HCT116 (cell line): ENCODE measurements at regions not wholly inside any gene's neighbourhood (a gene's known extent, or its start where the extent isn't known, plus 50 kb on each side); places are given as distances from the start of the nearest gene placed in this dataset.

ENCODE experiments used
- ATAC-seq: fragments of 200-7000 bp; cut with Tn5 transposase; 2 replicates; pipeline ENCODE4 v1.9.1; 2020; ENCODE audit warnings: mild to moderate bottlenecking, moderate library complexity
- BruUV-seq: library from RNA; stranded (reverse); fragments of 400-500 nt; replicated peaks from 2 replicates; lab custom pipeline; 2021; lab: Mats Ljungman, UMichigan
- CTCF ChIA-PET: fragments of 300-600 bp; sonication (Branson Sonifier 250); formaldehyde crosslinking; loops from one replicate; lab custom pipeline; 2021; ENCODE audit warnings: antibody characterized with exemption; lab: Charles Lee
- POLR2A ChIA-PET: fragments of 300-600, 350-600 bp; sonication (Branson Sonifier 250); formaldehyde crosslinking; loops from one replicate; lab custom pipeline; 2021; ENCODE audit warnings: antibody characterized with exemption; lab: Charles Lee
- RAD21 ChIA-PET, 2 experiments: fragments of 300-600 bp; sonication (Branson Sonifier 250); formaldehyde crosslinking; loops; one replicate each; lab custom pipeline; 2023; ENCODE audit warnings: low total read pairs in 2 of 2; ENCODE audit not compliant: uncharacterized antibody in 2 of 2, unreplicated experiment in 2 of 2, low non-redundant PET in 1 of 2; lab: Charles Lee
- DNase-seq: peaks from one replicate; pipeline ENCODE4 v3.0.0-alpha.2; 2010; ENCODE audit warnings: low read depth, low spot score
- H2AFZ ChIP-seq: fragments of 200-600 bp; shearing (Covaris generic), sonication (generic); 2 replicates; pipeline ENCODE4 v1.6.1; 2017; ENCODE audit warnings: low read depth, mixed run types, mixed read lengths, antibody characterized with exemption, low read length; ENCODE audit not compliant: poor library complexity, severe bottlenecking
- H3K27ac ChIP-seq: 2 replicates; pipeline ENCODE4 v1.5.1; 2012; ENCODE audit warnings: low read depth, low read length
- H3K27me3 ChIP-seq: fragments of 200-600 bp; sonication (generic); 2 replicates; pipeline ENCODE4 v1.6.1; 2016; ENCODE audit warnings: mixed run types, low read length, mixed read lengths; ENCODE audit not compliant: insufficient read depth
- H3K36me3 ChIP-seq, 2 experiments: fragments of 200-500 bp in 1 of 2; fragments of 200-600 bp in 1 of 2; sonication (Bioruptor generic) in 1 of 2; sonication (generic) in 1 of 2; 2 replicates each; pipeline versions ENCODE4 v1.5.1 to v1.6.1; 2014 to 2016; ENCODE audit warnings: low read length in 2 of 2, inconsistent platforms in 1 of 2, mixed read lengths in 1 of 2, mixed run types in 1 of 2; ENCODE audit not compliant: insufficient read depth in 2 of 2, control insufficient read depth in 1 of 2
- H3K4me1 ChIP-seq, 2 experiments: fragments of 200-600 bp in 1 of 2; sonication (generic) in 1 of 2; 2 replicates each; pipeline versions ENCODE4 v1.5.1 to v1.6.1; 2012 to 2017; ENCODE audit warnings: low read length in 2 of 2, inconsistent platforms in 1 of 2, mild to moderate bottlenecking in 1 of 2, mixed read lengths in 1 of 2, mixed run types in 1 of 2, moderate library complexity in 1 of 2; ENCODE audit not compliant: insufficient read depth in 2 of 2, control insufficient read depth in 1 of 2
- H3K4me2 ChIP-seq: fragments of 200-600 bp; sonication (generic); 2 replicates; pipeline ENCODE4 v1.6.1; 2017; ENCODE audit warnings: mixed run types, low read length, mixed read lengths
- H3K4me3 ChIP-seq, 2 experiments: fragments of 200-600 bp in 1 of 2; sonication (generic) in 1 of 2; replicated peaks in 1 of 2; 2 replicates each; pipeline ENCODE4 v1.5.1; 2011 to 2016; ENCODE audit warnings: low read length in 2 of 2, control low read depth in 1 of 2, low read depth in 1 of 2, mild to moderate bottlenecking in 1 of 2, mixed read lengths in 1 of 2, mixed run types in 1 of 2
- H3K79me2 ChIP-seq: fragments of 200-600 bp; sonication (generic); 2 replicates; pipeline ENCODE4 v1.6.1; 2017; ENCODE audit warnings: mild to moderate bottlenecking, mixed run types, low read length, moderate library complexity, mixed read lengths; ENCODE audit not compliant: insufficient read depth
- H3K9ac ChIP-seq: fragments of 200-600 bp; sonication (generic); 2 replicates; pipeline ENCODE4 v1.6.1; 2016; ENCODE audit warnings: low read length, mixed read lengths
- H3K9me2 ChIP-seq: fragments of 200-600 bp; sonication (generic), shearing (Covaris generic); 2 replicates; pipeline ENCODE4 v1.6.1; 2017; ENCODE audit warnings: mixed run types, mild to moderate bottlenecking, moderate library complexity; ENCODE audit not compliant: insufficient read depth
- H3K9me3 ChIP-seq, 2 experiments: fragments of 200-500 bp in 1 of 2; fragments of 200-600 bp in 1 of 2; sonication (Bioruptor generic) in 1 of 2; sonication (generic) in 1 of 2; 2 replicates each; pipeline ENCODE4 v1.6.1; 2014 to 2017; ENCODE audit warnings: low read length in 2 of 2, mixed read lengths in 2 of 2, inconsistent platforms in 1 of 2, low read depth in 1 of 2, mild to moderate bottlenecking in 1 of 2, mixed run types in 1 of 2, moderate library complexity in 1 of 2; ENCODE audit not compliant: control insufficient read depth in 1 of 2, insufficient read depth in 1 of 2
- H4K20me1 ChIP-seq: fragments of 200-600 bp; sonication (generic), shearing (Covaris generic); 2 replicates; pipeline ENCODE4 v1.6.1; 2017; ENCODE audit warnings: mixed run types, mild to moderate bottlenecking, moderate library complexity; ENCODE audit not compliant: insufficient read depth
- CBX3 ChIP-seq: IDR thresholded peaks from 2 replicates; pipeline ENCODE4 v1.6.1; 2012; ENCODE audit warnings: low read depth
- CEBPB ChIP-seq: IDR thresholded peaks from 2 replicates; pipeline ENCODE4 v1.6.1; 2012; ENCODE audit warnings: low read depth
- CTCF ChIP-seq, 3 experiments: fragments of 200-600 bp in 1 of 3; sonication (generic) in 1 of 3; IDR thresholded peaks in 2 of 3; conservative IDR thresholded peaks in 1 of 3; 2 replicates each; pipeline ENCODE4 v1.5.1; 2012 to 2017; ENCODE audit warnings: low read depth in 2 of 3, low read length in 2 of 3, antibody characterized with exemption in 1 of 3, borderline replicate concordance in 1 of 3, control low read depth in 1 of 3, mild to moderate bottlenecking in 1 of 3, mixed read lengths in 1 of 3, mixed run types in 1 of 3, moderate library complexity in 1 of 3; ENCODE audit not compliant: insufficient read depth in 1 of 3
- EGR1 ChIP-seq: IDR thresholded peaks from 2 replicates; pipeline ENCODE4 v1.6.1; 2012; ENCODE audit warnings: low read depth
- ELF1 ChIP-seq: IDR thresholded peaks from 2 replicates; pipeline ENCODE4 v1.6.1; 2012; ENCODE audit warnings: low read depth, borderline replicate concordance
- EZH2 ChIP-seq: fragments of 200-600 bp; sonication (generic); IDR thresholded peaks from 2 replicates; pipeline ENCODE4 v1.6.1; 2017; ENCODE audit warnings: antibody characterized with exemption, mixed run types
- EZH2phosphoT487 ChIP-seq: fragments of 200-600 bp; IDR thresholded peaks from 2 replicates; pipeline ENCODE4 v1.6.1; 2018; ENCODE audit warnings: antibody characterized with exemption, borderline replicate concordance
- JUND ChIP-seq: IDR thresholded peaks from 2 replicates; pipeline ENCODE4 v1.6.1; 2012
- MAX ChIP-seq: IDR thresholded peaks from 2 replicates; pipeline ENCODE4 v1.6.1; 2012
- POLR2A ChIP-seq: IDR thresholded peaks from 2 replicates; pipeline ENCODE4 v1.7.0; 2011; ENCODE audit warnings: borderline replicate concordance; ENCODE audit not compliant: insufficient read depth, insufficient read length; ENCODE audit errors: extremely low read depth
- POLR2AphosphoS5 ChIP-seq: IDR thresholded peaks from 2 replicates; pipeline ENCODE4 v1.6.1; 2011; ENCODE audit warnings: mild to moderate bottlenecking, low read depth, low read length, moderate library complexity
- RAD21 ChIP-seq: IDR thresholded peaks from 2 replicates; pipeline ENCODE4 v1.6.1; 2012; ENCODE audit warnings: low read depth, mild to moderate bottlenecking
- SIN3A ChIP-seq: IDR thresholded peaks from 2 replicates; pipeline ENCODE4 v1.6.1; 2012; ENCODE audit warnings: low read depth
- SP1 ChIP-seq: IDR thresholded peaks from 2 replicates; pipeline ENCODE4 v1.6.1; 2012; ENCODE audit warnings: low read depth
- SRF ChIP-seq: IDR thresholded peaks from 2 replicates; pipeline ENCODE4 v1.6.1; 2012; ENCODE audit warnings: low read depth
- TCF7L2 ChIP-seq: IDR thresholded peaks from 2 replicates; pipeline ENCODE4 v1.7.0; 2011; ENCODE audit warnings: borderline replicate concordance, inconsistent platforms; ENCODE audit not compliant: insufficient read depth, insufficient read length; ENCODE audit errors: extremely low read depth
- YY1 ChIP-seq: IDR thresholded peaks from 2 replicates; pipeline ENCODE4 v1.6.1; 2011; ENCODE audit warnings: low read length, low read depth, moderate library complexity, mild to moderate bottlenecking; ENCODE audit not compliant: insufficient replicate concordance; ENCODE audit errors: extremely low read depth
- ZBTB33 ChIP-seq: IDR thresholded peaks from 2 replicates; pipeline ENCODE4 v1.6.1; 2011; ENCODE audit warnings: mild to moderate bottlenecking, low read length, moderate library complexity; ENCODE audit not compliant: insufficient replicate concordance; ENCODE audit errors: extremely low read depth
- ZFX ChIP-seq: fragments of 450-650 bp; IDR thresholded peaks from 2 replicates; pipeline ENCODE4 v1.6.1; 2017
- intact Hi-C: fragments of 100-400 bp; cut with micrococcal nuclease; formaldehyde crosslinking; loops from 2 replicates; pipeline ENCODE4 v1.10.0; 2022
- TF ChIP-seq, protein P1 (sequence below): IDR thresholded peaks from 2 replicates; pipeline ENCODE4 v1.6.1; 2012

DNA sequence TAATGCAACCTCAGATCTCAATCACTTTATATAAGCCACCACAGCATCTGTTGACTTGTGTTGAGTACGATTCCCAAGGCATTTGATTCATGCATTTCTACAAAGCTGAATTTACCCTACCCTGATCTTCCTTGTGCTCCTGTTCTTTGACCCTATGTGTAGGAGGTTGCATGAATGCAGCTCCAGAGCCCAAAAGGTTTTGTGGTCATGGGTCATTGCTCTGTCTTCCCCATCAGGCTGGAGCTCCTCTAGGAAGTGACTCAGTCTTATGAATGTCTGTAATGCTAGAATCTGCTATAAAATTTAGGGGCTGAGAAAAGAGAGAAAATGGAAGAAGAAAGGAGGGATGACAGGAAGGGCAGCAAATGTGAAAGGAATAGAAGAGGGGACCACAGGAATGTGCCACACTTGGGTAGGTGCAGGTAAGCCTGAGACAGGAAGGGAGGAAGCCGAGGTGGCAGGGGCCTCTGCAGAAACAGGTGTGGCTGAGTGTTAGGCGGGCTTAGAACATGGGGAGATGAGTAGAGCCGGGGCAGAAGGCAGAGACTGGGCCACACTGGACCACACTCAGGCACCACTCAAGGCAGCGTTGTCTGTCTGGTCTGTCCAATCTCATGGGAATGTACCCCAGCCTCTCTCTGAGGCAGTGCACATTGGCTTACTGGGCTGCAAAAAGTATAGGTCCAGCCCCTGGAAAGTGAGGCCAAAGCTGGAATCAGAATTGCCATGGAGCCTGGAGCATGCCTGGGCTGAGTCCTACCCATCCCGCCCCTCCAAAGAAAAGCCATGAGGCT lies 334.1 kb downstream of the BCL11B start:
- ChIA-PET RAD21 (no interaction called here), POLR2A (no interaction called here), CTCF (no interaction called here)
- intact Hi-C loops: no loop called here
- Histone ChIP-seq H3K27ac (no peak overlapping the region), H3K4me3 (no peak overlapping the region), H3K9ac (no peak overlapping the region), H3K9me2 (no peaks in the 10 kb centered on the region), H3K4me1 (no peaks in the 10 kb centered on the region), H3K4me2 (no peak overlapping the region), H3K36me3 (no peaks in the 10 kb centered on the region), H3K27me3 (peaks cover 58% of the 10 kb centered on the region), H3K79me2 (no peaks in the 10 kb centered on the region), H4K20me1 (no peaks in the 10 kb centered on the region), H3K9me3 (no peaks in the 10 kb centered on the region), H2AFZ (no peak overlapping the region)
- DNase-seq (no peak), ATAC-seq (no peak)
- no TSS peak for BruUV-seq
- TF ChIP-seq MAX (no peak), ELF1 (no peak), CBX3 (no peak), EGR1 (no peak), TCF7L2 (no peak), CEBPB (no peak), SP1 (no peak), JUND (no peak), CTCF (IDR thresholded peaks at IDR 0.05 in 2 of 3, conservative IDR thresholded peaks at IDR 0.05 in 1 of 3; ENCODE audit: borderline replicate concordance in 1 of 3, insufficient read depth in 1 of 3, low read depth in 2 of 3, low read length in 2 of 3) (no peak), ZBTB33 (no peak), POLR2AphosphoS5 (no peak), YY1 (no peak), ZFX (no peak), SRF (no peak), SIN3A (no peak), POLR2A (no peak), EZH2phosphoT487 (no peak), RAD21 (no peak), EZH2 (no peak)
- TF ChIP-seq, protein P1, sequence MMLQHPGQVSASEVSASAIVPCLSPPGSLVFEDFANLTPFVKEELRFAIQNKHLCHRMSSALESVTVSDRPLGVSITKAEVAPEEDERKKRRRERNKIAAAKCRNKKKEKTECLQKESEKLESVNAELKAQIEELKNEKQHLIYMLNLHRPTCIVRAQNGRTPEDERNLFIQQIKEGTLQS: no peak
